ENCODE measurements at regions not wholly inside any gene's neighbourhood (a gene's known extent, or its start where the extent isn't known, plus 50 kb on each side); places are given as distances from the start of the nearest gene placed in this dataset.

DNA sequence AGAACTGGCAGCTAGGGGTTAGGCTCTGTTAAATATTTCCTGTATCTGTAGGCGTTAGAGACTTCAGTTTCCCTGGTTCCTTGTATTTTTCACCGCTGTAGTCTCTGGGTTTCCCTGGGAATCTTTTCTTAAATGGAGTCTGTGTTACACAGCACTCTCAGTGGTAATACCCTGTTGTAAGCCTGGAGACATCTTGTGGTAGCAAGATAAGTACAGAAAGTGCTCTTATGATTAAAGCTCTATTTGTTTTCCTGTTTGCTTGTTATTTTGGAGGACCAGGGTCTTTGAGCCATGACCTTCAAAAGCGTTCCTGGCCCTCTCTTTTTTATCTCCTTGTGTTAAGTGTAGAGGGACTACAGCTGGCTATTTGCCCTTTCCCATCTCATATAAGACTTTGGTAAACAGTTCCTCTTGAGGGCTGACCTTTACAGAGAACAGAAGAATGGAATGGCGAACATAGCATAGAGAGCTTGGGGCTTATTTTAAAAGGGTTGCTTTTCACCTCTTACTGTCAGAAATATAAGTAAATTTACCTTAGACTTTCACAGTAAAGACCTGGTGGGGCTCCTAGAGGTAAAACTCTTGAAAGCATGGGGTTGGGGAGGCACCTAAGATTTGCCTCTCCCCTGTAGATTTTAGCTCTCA, 782.5 kb downstream of the FAT4 start:
- intact Hi-C loops (cut with DNase I; ENCODE audit: low total_unique reads) = no loop called here
- TF ChIP-seq, protein P1, sequence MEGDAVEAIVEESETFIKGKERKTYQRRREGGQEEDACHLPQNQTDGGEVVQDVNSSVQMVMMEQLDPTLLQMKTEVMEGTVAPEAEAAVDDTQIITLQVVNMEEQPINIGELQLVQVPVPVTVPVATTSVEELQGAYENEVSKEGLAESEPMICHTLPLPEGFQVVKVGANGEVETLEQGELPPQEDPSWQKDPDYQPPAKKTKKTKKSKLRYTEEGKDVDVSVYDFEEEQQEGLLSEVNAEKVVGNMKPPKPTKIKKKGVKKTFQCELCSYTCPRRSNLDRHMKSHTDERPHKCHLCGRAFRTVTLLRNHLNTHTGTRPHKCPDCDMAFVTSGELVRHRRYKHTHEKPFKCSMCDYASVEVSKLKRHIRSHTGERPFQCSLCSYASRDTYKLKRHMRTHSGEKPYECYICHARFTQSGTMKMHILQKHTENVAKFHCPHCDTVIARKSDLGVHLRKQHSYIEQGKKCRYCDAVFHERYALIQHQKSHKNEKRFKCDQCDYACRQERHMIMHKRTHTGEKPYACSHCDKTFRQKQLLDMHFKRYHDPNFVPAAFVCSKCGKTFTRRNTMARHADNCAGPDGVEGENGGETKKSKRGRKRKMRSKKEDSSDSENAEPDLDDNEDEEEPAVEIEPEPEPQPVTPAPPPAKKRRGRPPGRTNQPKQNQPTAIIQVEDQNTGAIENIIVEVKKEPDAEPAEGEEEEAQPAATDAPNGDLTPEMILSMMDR (IDR thresholded peaks at IDR 0.05) = no peak
- Histone ChIP-seq H3K27ac (no peak overlapping the region), H3K9me3 (no peaks in the 10 kb centered on the region), H3K4me1 (no peaks in the 10 kb centered on the region), H3K36me3 (no peaks in the 10 kb centered on the region), H3K4me3 (no peak overlapping the region), H3K27me3 (no peaks in the 10 kb centered on the region)
- no peak for DNase-seq

DNA sequence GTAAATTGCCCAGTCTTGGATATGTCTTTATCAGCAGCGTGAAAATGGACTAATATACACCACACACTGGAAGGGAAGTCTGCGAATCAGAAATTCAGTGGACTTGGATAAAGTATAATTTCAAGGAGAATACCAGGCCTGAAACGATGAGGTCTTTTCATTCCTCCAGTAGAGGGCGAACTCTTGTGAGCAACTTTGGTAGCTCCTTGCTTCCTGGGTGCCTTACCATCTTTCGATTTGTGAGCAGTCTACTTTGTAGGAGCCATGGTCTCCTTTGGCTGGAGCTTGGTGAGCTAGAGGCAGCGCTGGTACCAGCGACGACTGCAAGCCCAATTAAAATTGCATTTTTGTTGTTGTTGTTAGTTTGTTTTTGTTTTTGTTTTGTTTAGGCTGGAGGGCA, 791.9 kb downstream of the FAT4 start:
- Histone ChIP-seq H3K4me3 (no peak overlapping the region), H3K27ac (no peak overlapping the region), H3K27me3 (no peaks in the 10 kb centered on the region), H3K4me1 (no peaks in the 10 kb centered on the region), H3K9me3 (peaks cover 0 to 4% (median 0%) of the 10 kb centered on the region in 3 donors), H3K36me3 (no peaks in the 10 kb centered on the region)
- DNase-seq = no peak
- TF ChIP-seq, protein P1 (IDR thresholded peaks at IDR 0.05) = no peak
- intact Hi-C loops (cut with DNase I; ENCODE audit: low total_unique reads) = no loop called here

GRCh38 chr4:126109836-126110235, 795.1 kb downstream of the FAT4 start:
- H3K4me1 ChIP-seq = no peaks in the 10 kb centered on the region
- H3K27ac ChIP-seq = no peak overlapping the region
- DNase-seq = no peak
- no peaks in the 10 kb centered on the region for H3K27me3 ChIP-seq
- H3K36me3 ChIP-seq = no peaks in the 10 kb centered on the region
- peaks cover 0 to 20% (median 0%) of the 10 kb centered on the region in 3 donors for H3K9me3 ChIP-seq
- TF ChIP-seq, protein P1 (IDR thresholded peaks at IDR 0.05) = no peak
- no peak overlapping the region for H3K4me3 ChIP-seq
- intact Hi-C loops (cut with DNase I; ENCODE audit: low total_unique reads) = no loop called here

DNA sequence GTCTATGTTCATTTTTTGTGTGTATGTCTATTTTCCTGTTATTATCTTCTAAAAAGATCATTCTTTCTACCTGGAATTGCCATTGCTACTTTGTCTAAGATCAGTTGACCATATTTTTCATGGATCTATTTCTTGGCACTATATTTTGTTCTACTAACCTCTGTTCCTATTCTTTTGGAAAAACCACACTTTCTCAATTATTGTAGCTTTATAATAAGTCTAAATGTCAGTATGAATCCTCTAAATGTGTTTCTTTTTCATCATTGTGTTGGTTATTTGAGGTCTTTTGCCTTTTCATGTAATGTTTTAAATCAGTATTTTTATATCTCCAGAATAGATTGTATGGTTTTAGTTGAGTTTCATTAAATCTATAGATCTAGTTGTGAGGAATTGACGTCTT, 798.3 kb downstream of the FAT4 start:
- intact Hi-C loops (cut with DNase I; ENCODE audit: low total_unique reads) = no loop called here
- H3K9me3 ChIP-seq = peaks cover 0 to 25% (median 0%) of the 10 kb centered on the region in 3 donors
- no peak overlapping the region for H3K4me3 ChIP-seq
- no peak overlapping the region for H3K27ac ChIP-seq
- H3K36me3 ChIP-seq = no peaks in the 10 kb centered on the region
- DNase-seq = no peak
- TF ChIP-seq, protein P1 (IDR thresholded peaks at IDR 0.05) = no peak
- H3K4me1 ChIP-seq = no peaks in the 10 kb centered on the region
- H3K27me3 ChIP-seq = no peaks in the 10 kb centered on the region

DNA sequence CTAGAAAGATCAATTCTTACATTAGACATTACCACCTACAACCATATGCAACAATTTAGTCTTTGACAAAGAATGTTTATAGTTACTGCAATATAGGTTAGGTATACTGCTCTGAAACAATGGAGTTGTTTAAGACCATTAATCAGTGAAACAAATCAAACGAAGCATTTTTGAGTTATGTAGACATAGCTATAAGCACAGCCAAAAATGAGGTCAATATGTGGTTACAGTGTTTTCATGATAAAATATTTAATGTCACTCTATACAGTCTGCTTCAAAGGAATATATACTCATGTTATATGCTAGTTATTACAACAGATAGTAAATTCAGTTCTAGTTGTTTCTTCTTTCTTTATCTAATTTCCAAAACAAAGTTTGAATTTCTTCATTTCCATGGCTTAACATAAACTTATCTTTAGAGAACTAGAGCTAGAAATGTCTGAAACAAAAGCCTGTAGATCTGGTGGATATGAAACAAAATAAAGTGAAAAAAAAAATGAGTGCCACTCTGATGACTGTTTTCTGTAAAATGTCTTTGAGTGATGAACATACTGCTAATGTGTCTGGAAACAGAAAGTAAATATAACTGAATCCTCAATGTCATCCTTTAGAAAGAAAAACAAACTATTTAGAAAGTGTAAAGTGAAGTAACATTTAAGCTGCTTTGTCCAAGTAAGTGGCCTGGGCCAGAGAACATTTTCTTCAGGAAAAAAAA, 809.0 kb downstream of the FAT4 start:
- intact Hi-C loops (cut with DNase I; ENCODE audit: low total_unique reads) = no loop called here

More for the DNA sequence above, 809.0 kb downstream of the FAT4 start:
- DNase-seq = no peak
- H3K4me1 ChIP-seq = peaks cover 0 to 7% (median 3%) of the 10 kb centered on the region in 4 donors
- no peak overlapping the region for H3K4me3 ChIP-seq
- TF ChIP-seq, protein P1 (IDR thresholded peaks at IDR 0.05) = no peak
- H3K9me3 ChIP-seq = no peaks in the 10 kb centered on the region
- H3K27ac ChIP-seq = no peak overlapping the region
- H3K27me3 ChIP-seq = no peaks in the 10 kb centered on the region
- H3K36me3 ChIP-seq = no peaks in the 10 kb centered on the region
